ENCODE measurements at regions not wholly inside any gene's neighbourhood (a gene's known extent, or its start where the extent isn't known, plus 50 kb on each side); places are given as distances from the start of the nearest gene placed in this dataset.

DNA sequence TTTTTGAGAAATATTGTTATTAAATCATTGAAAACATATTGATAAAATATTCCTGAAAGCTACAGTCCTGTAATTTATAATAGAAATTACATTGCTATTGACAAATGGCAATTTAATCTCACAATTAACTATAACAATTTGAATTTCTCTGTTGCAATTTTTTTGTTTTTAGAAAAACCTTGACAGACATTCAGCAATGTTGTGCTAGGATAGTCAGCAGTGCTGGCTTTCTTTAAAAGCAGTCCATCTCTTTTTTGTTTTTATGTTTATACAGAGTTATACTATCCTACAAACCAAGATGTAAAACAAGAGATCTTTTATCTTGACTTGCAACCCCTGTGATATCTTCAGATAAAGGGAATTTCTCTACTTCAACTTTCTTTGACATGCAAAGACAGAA lies 93.1 kb downstream of the TUSC7 start:
- Histone ChIP-seq H3K27me3 (replicated peaks; ENCODE audit: insufficient read depth, low read length) (no peaks in the 10 kb centered on the region), H3K36me3 (replicated peaks; ENCODE audit: insufficient read depth, low read length) (no peaks in the 10 kb centered on the region), H4K20me1 (ENCODE audit: insufficient read depth, low read length) (no peaks in the 10 kb centered on the region), H3K27ac (ENCODE audit: low read length) (no peak overlapping the region), H3K9me2 (replicated peaks; ENCODE audit: insufficient read depth, low read length) (no peaks in the 10 kb centered on the region), H3K4me3 (ENCODE audit: low read length) (no peak overlapping the region), H3K9me3 (replicated peaks; ENCODE audit: insufficient read depth, low read length) (no peaks in the 10 kb centered on the region), H3K9ac (ENCODE audit: low read length) (no peak overlapping the region), H3F3A (ENCODE audit: insufficient read depth, low read length) (no peaks in the 10 kb centered on the region), H3K79me2 (ENCODE audit: low read length) (no peaks in the 10 kb centered on the region), H3K4me1 (ENCODE audit: low read length) (no peaks in the 10 kb centered on the region), H2AFZ (ENCODE audit: low read length) (no peak overlapping the region), H3K4me2 (ENCODE audit: low read depth, low read length) (no peak overlapping the region)
- no peak for DNase-seq
- TF ChIP-seq EZH2phosphoT487 (IDR thresholded peaks at IDR 0.05; ENCODE audit: low read length) (no peak), EZH2 (optimal IDR thresholded peaks at IDR 0.05; ENCODE audit: low read depth, low read length) (no peak)
- TF ChIP-seq, protein P1, sequence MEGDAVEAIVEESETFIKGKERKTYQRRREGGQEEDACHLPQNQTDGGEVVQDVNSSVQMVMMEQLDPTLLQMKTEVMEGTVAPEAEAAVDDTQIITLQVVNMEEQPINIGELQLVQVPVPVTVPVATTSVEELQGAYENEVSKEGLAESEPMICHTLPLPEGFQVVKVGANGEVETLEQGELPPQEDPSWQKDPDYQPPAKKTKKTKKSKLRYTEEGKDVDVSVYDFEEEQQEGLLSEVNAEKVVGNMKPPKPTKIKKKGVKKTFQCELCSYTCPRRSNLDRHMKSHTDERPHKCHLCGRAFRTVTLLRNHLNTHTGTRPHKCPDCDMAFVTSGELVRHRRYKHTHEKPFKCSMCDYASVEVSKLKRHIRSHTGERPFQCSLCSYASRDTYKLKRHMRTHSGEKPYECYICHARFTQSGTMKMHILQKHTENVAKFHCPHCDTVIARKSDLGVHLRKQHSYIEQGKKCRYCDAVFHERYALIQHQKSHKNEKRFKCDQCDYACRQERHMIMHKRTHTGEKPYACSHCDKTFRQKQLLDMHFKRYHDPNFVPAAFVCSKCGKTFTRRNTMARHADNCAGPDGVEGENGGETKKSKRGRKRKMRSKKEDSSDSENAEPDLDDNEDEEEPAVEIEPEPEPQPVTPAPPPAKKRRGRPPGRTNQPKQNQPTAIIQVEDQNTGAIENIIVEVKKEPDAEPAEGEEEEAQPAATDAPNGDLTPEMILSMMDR (IDR thresholded peaks at IDR 0.05; ENCODE audit: low read length), result no peak

- DNase-seq, result no peak
- H3K27me3 ChIP-seq (replicated peaks; ENCODE audit: insufficient read depth, low read length), result no peaks in the 10 kb centered on the region
- H4K20me1 ChIP-seq (ENCODE audit: insufficient read depth, low read length), result no peaks in the 10 kb centered on the region
- H3K79me2 ChIP-seq (ENCODE audit: low read length), result no peaks in the 10 kb centered on the region
- H3K9me2 ChIP-seq (replicated peaks; ENCODE audit: insufficient read depth, low read length), result no peaks in the 10 kb centered on the region
- TF ChIP-seq EZH2phosphoT487 (IDR thresholded peaks at IDR 0.05; ENCODE audit: low read length) (no peak), EZH2 (optimal IDR thresholded peaks at IDR 0.05; ENCODE audit: low read depth, low read length) (no peak)
- TF ChIP-seq, protein P1 (IDR thresholded peaks at IDR 0.05; ENCODE audit: low read length), result no peak
- H3K27ac ChIP-seq (ENCODE audit: low read length), result no peak overlapping the region
- H3K9me3 ChIP-seq (replicated peaks; ENCODE audit: insufficient read depth, low read length), result no peaks in the 10 kb centered on the region
- no peak overlapping the region for H3K4me2 ChIP-seq (ENCODE audit: low read depth, low read length)
- no peak overlapping the region for H2AFZ ChIP-seq (ENCODE audit: low read length)
- no peaks in the 10 kb centered on the region for H3K4me1 ChIP-seq (ENCODE audit: low read length)
- no peaks in the 10 kb centered on the region for H3K36me3 ChIP-seq (replicated peaks; ENCODE audit: insufficient read depth, low read length)
- no peak overlapping the region for H3K4me3 ChIP-seq (ENCODE audit: low read length)
- H3K9ac ChIP-seq (ENCODE audit: low read length), result no peak overlapping the region
- H3F3A ChIP-seq (ENCODE audit: insufficient read depth, low read length), result no peaks in the 10 kb centered on the region
Observed at GRCh38 chr3:116806351-116806750, 96.8 kb downstream of the TUSC7 start.

- Histone ChIP-seq H3K9ac (ENCODE audit: low read length) (no peak overlapping the region), H3K27ac (ENCODE audit: low read length) (no peak overlapping the region), H3K9me2 (replicated peaks; ENCODE audit: insufficient read depth, low read length) (no peaks in the 10 kb centered on the region), H3F3A (ENCODE audit: insufficient read depth, low read length) (no peaks in the 10 kb centered on the region), H3K4me1 (ENCODE audit: low read length) (no peaks in the 10 kb centered on the region), H2AFZ (ENCODE audit: low read length) (no peak overlapping the region), H3K4me2 (ENCODE audit: low read depth, low read length) (no peak overlapping the region), H3K4me3 (ENCODE audit: low read length) (no peak overlapping the region), H4K20me1 (ENCODE audit: insufficient read depth, low read length) (no peaks in the 10 kb centered on the region), H3K36me3 (replicated peaks; ENCODE audit: insufficient read depth, low read length) (no peaks in the 10 kb centered on the region), H3K27me3 (replicated peaks; ENCODE audit: insufficient read depth, low read length) (no peaks in the 10 kb centered on the region), H3K9me3 (replicated peaks; ENCODE audit: insufficient read depth, low read length) (no peaks in the 10 kb centered on the region), H3K79me2 (ENCODE audit: low read length) (no peaks in the 10 kb centered on the region)
- DNase-seq, result no peak
- TF ChIP-seq, protein P1 (IDR thresholded peaks at IDR 0.05; ENCODE audit: low read length), result no peak
- no peak for TF ChIP-seq EZH2phosphoT487 (IDR thresholded peaks at IDR 0.05; ENCODE audit: low read length)
Observed at GRCh38 chr3:116808725-116809124, 99.1 kb downstream of the TUSC7 start.

Data from MM.1S (cell line).